GM12891 (cell line): ENCODE measurements at regions not wholly inside any gene's neighbourhood (a gene's known extent, or its start where the extent isn't known, plus 50 kb on each side); places are given as distances from the start of the nearest gene placed in this dataset.

Experiments used
- POLR2A ChIP-seq: IDR thresholded peaks from 2 replicates; pipeline ENCODE4 v1.6.1; 2011; ENCODE audit warnings: low read depth, low read length, control low read depth
- POLR2AphosphoS5 ChIP-seq: IDR thresholded peaks from 2 replicates; pipeline ENCODE4 v1.6.1; 2011; ENCODE audit warnings: low read depth, low read length, control low read depth

GRCh38 chr11:76269247-76269646, 62.9 kb upstream of the WNT11 start:
- TF ChIP-seq POLR2A (no peak), POLR2AphosphoS5 (no peak)
